H1 (cell line): ENCODE measurements at regions not wholly inside any gene's neighbourhood (a gene's known extent, or its start where the extent isn't known, plus 50 kb on each side); places are given as distances from the start of the nearest gene placed in this dataset.

Experiments
- CTCF ChIA-PET: fragments of 300-600 bp; sonication (Branson Sonifier 250); formaldehyde crosslinking; loops from one replicate; lab custom pipeline; 2021; ENCODE audit not compliant: partially characterized antibody; lab: Charles Lee
- POLR2A ChIA-PET: fragments of 300-600 bp; sonication (Branson Sonifier 250); formaldehyde crosslinking; loops from one replicate; lab custom pipeline; 2021; ENCODE audit warnings: inconsistent platforms; ENCODE audit not compliant: partially characterized antibody; lab: Charles Lee
- DNase-seq, 2 experiments: peaks; one replicate each; pipeline versions ENCODE4 v3.0.0 to v3.0.0-alpha.2; 2010 to 2022; ENCODE audit warnings: low spot score in 2 of 2, low read depth in 1 of 2, mixed read lengths in 1 of 2
- FAIRE-seq: peaks from 2 replicates; lab custom pipeline; 2011; peaks lifted over from hg19 to GRCh38; lab: Jason Lieb, UNC
- H2AFZ ChIP-seq: 2 replicates; pipeline ENCODE4 v1.8.1; 2012; ENCODE audit warnings: low read length, inconsistent platforms
- H2AK5ac ChIP-seq: 2 replicates; pipeline ENCODE4 v1.6.1; 2013; ENCODE audit warnings: low read depth, low read length
- H2BK120ac ChIP-seq: replicated peaks from 2 replicates; pipeline ENCODE3; 2013; ENCODE audit warnings: low read depth, low read length, inconsistent platforms
- H2BK12ac ChIP-seq: 2 replicates; pipeline ENCODE4 v1.6.1; 2013; ENCODE audit warnings: low read depth, low read length
- H2BK15ac ChIP-seq: 2 replicates; pipeline ENCODE4 v1.6.1; 2013; ENCODE audit warnings: low read length
- H2BK20ac ChIP-seq: 2 replicates; pipeline ENCODE4 v1.6.1; 2013; ENCODE audit warnings: low read length
- H2BK5ac ChIP-seq: 2 replicates; pipeline ENCODE4 v1.6.1; 2013; ENCODE audit warnings: low read depth, low read length
- H3K14ac ChIP-seq: 2 replicates; pipeline ENCODE4 v1.6.1; 2013; ENCODE audit warnings: inconsistent platforms; ENCODE audit not compliant: insufficient read length
- H3K18ac ChIP-seq: 2 replicates; pipeline ENCODE4 v1.6.1; 2013; ENCODE audit warnings: low read length; ENCODE audit errors: extremely low read depth
- H3K23ac ChIP-seq: 2 replicates; pipeline ENCODE4 v1.6.1; 2013; ENCODE audit warnings: inconsistent platforms; ENCODE audit not compliant: insufficient read length
- H3K23me2 ChIP-seq: 2 replicates; pipeline ENCODE4 v1.6.1; 2013; ENCODE audit warnings: low read depth, low read length
- H3K27ac ChIP-seq: 2 replicates; pipeline ENCODE4 v1.6.1; 2011; ENCODE audit warnings: low read depth, low read length, inconsistent platforms
- H3K27me3 ChIP-seq, 4 experiments: replicated peaks in 1 of 4; 1 replicate in 1 of 4; 2 replicates in 3 of 4; pipeline versions ENCODE4 v1.6.1 to v1.8.1; 2011 to 2013; ENCODE audit warnings: low read length in 3 of 4, mild to moderate bottlenecking in 3 of 4, inconsistent platforms in 2 of 4, mixed read lengths in 2 of 4, moderate library complexity in 1 of 4; ENCODE audit not compliant: control insufficient read depth in 3 of 4, insufficient read depth in 3 of 4; ENCODE audit errors: extremely low read depth in 1 of 4
- H3K36me3 ChIP-seq, 4 experiments: 2 replicates each; pipeline versions ENCODE4 v1.6.1 to v1.8.1; 2011 to 2013; ENCODE audit warnings: mild to moderate bottlenecking in 4 of 4, low read length in 3 of 4, moderate library complexity in 2 of 4, control low read depth in 1 of 4, inconsistent platforms in 1 of 4; ENCODE audit not compliant: insufficient read depth in 4 of 4, control insufficient read depth in 2 of 4
- H3K4ac ChIP-seq: replicated peaks from 2 replicates; pipeline ENCODE3; 2013; ENCODE audit warnings: low read length, low read depth, mixed read lengths, inconsistent platforms; ENCODE audit not compliant: insufficient read length
- H3K4me1 ChIP-seq, 4 experiments: replicated peaks in 1 of 4; 1 replicate in 1 of 4; 2 replicates in 3 of 4; pipeline versions ENCODE4 v1.6.1 to v1.8.1; 2011 to 2013; ENCODE audit warnings: low read length in 3 of 4, inconsistent platforms in 2 of 4, mixed read lengths in 1 of 4; ENCODE audit not compliant: insufficient read depth in 4 of 4, control insufficient read depth in 3 of 4
- H3K4me2 ChIP-seq, 2 experiments: 2 replicates each; pipeline versions ENCODE4 v1.6.1 to v1.8.1; 2011 to 2013; ENCODE audit warnings: low read depth in 2 of 2, low read length in 2 of 2, control low read depth in 1 of 2, inconsistent platforms in 1 of 2, mild to moderate bottlenecking in 1 of 2; ENCODE audit not compliant: insufficient read depth in 1 of 2
- H3K4me3 ChIP-seq, 4 experiments: fragments of 200-600, 300-600 bp in 1 of 4; sonication (generic), shearing (Covaris generic), sonication (Bioruptor Twin) in 1 of 4; 2 replicates each; pipeline versions ENCODE4 v1.5.1 to v1.8.1; 2011 to 2016; ENCODE audit warnings: low read length in 4 of 4, low read depth in 3 of 4, control low read depth in 2 of 4, inconsistent platforms in 2 of 4, mild to moderate bottlenecking in 2 of 4, mixed read lengths in 1 of 4, moderate library complexity in 1 of 4; ENCODE audit not compliant: insufficient read depth in 2 of 4; ENCODE audit errors: extremely low read depth in 1 of 4
- H3K56ac ChIP-seq: replicated peaks from 2 replicates; pipeline ENCODE3; 2013; ENCODE audit warnings: low read depth, mild to moderate bottlenecking, mixed read lengths, low read length, inconsistent platforms; ENCODE audit not compliant: insufficient read length
- H3K79me1 ChIP-seq: 2 replicates; pipeline ENCODE4 v1.6.1; 2013; ENCODE audit warnings: low read depth, low read length, control low read depth
- H3K79me2 ChIP-seq, 2 experiments: 2 replicates each; pipeline versions ENCODE4 v1.6.1 to v1.8.1; 2012 to 2013; ENCODE audit warnings: low read length in 2 of 2, mild to moderate bottlenecking in 2 of 2, inconsistent platforms in 1 of 2; ENCODE audit not compliant: insufficient read depth in 2 of 2, control insufficient read depth in 1 of 2
- H3K9ac ChIP-seq, 4 experiments: replicated peaks in 1 of 4; 1 replicate in 1 of 4; 2 replicates in 3 of 4; pipeline versions ENCODE4 v1.6.1 to v1.8.1; 2011 to 2013; ENCODE audit warnings: low read depth in 3 of 4, low read length in 3 of 4, control low read depth in 2 of 4, mild to moderate bottlenecking in 2 of 4, moderate library complexity in 2 of 4, inconsistent platforms in 1 of 4; ENCODE audit errors: extremely low read depth in 1 of 4
- H3K9me3 ChIP-seq, 2 experiments: 2 replicates each; pipeline versions ENCODE4 v1.6.1 to v1.8.1; 2012 to 2013; ENCODE audit warnings: mild to moderate bottlenecking in 2 of 2, moderate library complexity in 2 of 2, control low read depth in 1 of 2, inconsistent platforms in 1 of 2, low read depth in 1 of 2, low read length in 1 of 2, mixed read lengths in 1 of 2; ENCODE audit not compliant: insufficient read depth in 2 of 2
- H4K20me1 ChIP-seq, 2 experiments: replicated peaks in 1 of 2; 2 replicates each; pipeline versions ENCODE3 to v1.8.1; 2011 to 2013; ENCODE audit warnings: inconsistent platforms in 2 of 2, low read length in 2 of 2, mild to moderate bottlenecking in 1 of 2; ENCODE audit not compliant: insufficient read depth in 2 of 2, control insufficient read depth in 1 of 2
- H4K5ac ChIP-seq: 2 replicates; pipeline ENCODE4 v1.6.1; 2013; ENCODE audit warnings: low read length, low read depth, mixed read lengths, inconsistent platforms; ENCODE audit not compliant: insufficient read length
- H4K8ac ChIP-seq: 2 replicates; pipeline ENCODE4 v1.8.0; 2013; ENCODE audit warnings: mild to moderate bottlenecking, moderate library complexity, low read length, inconsistent platforms; ENCODE audit not compliant: insufficient read depth; ENCODE audit errors: extremely low read depth
- H4K91ac ChIP-seq: replicated peaks from 2 replicates; pipeline ENCODE3; 2013; ENCODE audit warnings: low read length, mixed read lengths, inconsistent platforms; ENCODE audit not compliant: insufficient read length
- ASH2L ChIP-seq: fragments of 200-600, 300-600 bp; sonication (generic); IDR thresholded peaks from one replicate; pipeline ENCODE4 v1.7.1; 2017; ENCODE audit warnings: low read length
- CTBP2 ChIP-seq: IDR thresholded peaks from 2 replicates; pipeline ENCODE4 v1.7.0; 2011; ENCODE audit warnings: borderline replicate concordance, mild to moderate bottlenecking, moderate library complexity, mixed read lengths, low read length; ENCODE audit not compliant: insufficient read depth, insufficient read length
- KDM1A ChIP-seq: fragments of 200-600, 300-600 bp; sonication (generic); IDR thresholded peaks from 2 replicates; pipeline ENCODE4 v1.7.1; 2016; ENCODE audit warnings: mild to moderate bottlenecking, low read length, borderline replicate concordance
- NANOG ChIP-seq: IDR thresholded peaks from 2 replicates; pipeline ENCODE4 v1.6.1; 2011; ENCODE audit warnings: low read length, low read depth, mild to moderate bottlenecking, inconsistent platforms; ENCODE audit not compliant: insufficient read depth, poor library complexity, severe bottlenecking
- PHF8 ChIP-seq: fragments of 200-600 bp; sonication (generic); conservative IDR thresholded peaks from 2 replicates; pipeline ENCODE4 v1.7.1; 2012; ENCODE audit warnings: low read depth, mild to moderate bottlenecking, inconsistent platforms, low read length, moderate library complexity
- POLR2A ChIP-seq, 2 experiments: IDR thresholded peaks; 1 replicate in 1 of 2; 2 replicates in 1 of 2; pipeline ENCODE4 v1.6.1; 2011; ENCODE audit warnings: low read depth in 2 of 2, low read length in 2 of 2, mild to moderate bottlenecking in 2 of 2; ENCODE audit errors: control extremely low read depth in 1 of 2
- RFX5 ChIP-seq: IDR thresholded peaks from 2 replicates; pipeline ENCODE4 v1.6.1; 2011; ENCODE audit warnings: low read depth, low read length, improper control_type of control experiment, borderline replicate concordance
- SAP30 ChIP-seq: fragments of 300-600 bp; sonication (generic); IDR thresholded peaks from 2 replicates; pipeline ENCODE4 v1.7.1; 2012; ENCODE audit warnings: low read length, moderate library complexity, mild to moderate bottlenecking, inconsistent platforms; ENCODE audit not compliant: insufficient read depth, insufficient replicate concordance
- SP2 ChIP-seq: IDR thresholded peaks from 2 replicates; pipeline ENCODE4 v1.6.1; 2012; ENCODE audit warnings: mild to moderate bottlenecking, low read length, inconsistent platforms
- whole genome bisulfite sequencing, 2 experiments: shearing (Covaris generic) in 1 of 2; methylation state at CpG; one replicate each; pipeline versions ENCODE4 v1.1.6 to v1.1.7; 2013 to 2015; ENCODE audit warnings: low lambda C conversion rate in 2 of 2, mixed read lengths in 2 of 2, inconsistent platforms in 1 of 2, low coverage in 1 of 2, missing lambda C conversion rate in 1 of 2; ENCODE audit not compliant: insufficient replicate concordance in 2 of 2, insufficient coverage in 1 of 2, insufficient read length in 1 of 2; ENCODE audit errors: extremely low coverage in 1 of 2, missing lambda C conversion rate in 1 of 2; 5-methylcytosine and 5-hydroxymethylcytosine counted together

- FAIRE-seq (no peak), DNase-seq (no peak)
- H3K4me3 ChIP-seq = no peak overlapping the region
- no peak overlapping the region for H3K18ac ChIP-seq
- CTCF ChIA-PET = no interaction called here
- no peaks in the 10 kb centered on the region for H3K36me3 ChIP-seq
- no peaks in the 10 kb centered on the region for H3K4me1 ChIP-seq
- no peak overlapping the region for H3K4ac ChIP-seq
- no peaks in the 10 kb centered on the region; a peak in 1 of 7 replicates for H3K27me3 ChIP-seq
- 94% methylated on average over 3 of the region's 3 CpGs; no CpG with 5 or more reads in 1 of the 2 experiments for WGBS, 2 experiments
- H4K8ac ChIP-seq = no peak overlapping the region
- no peak overlapping the region for H2BK15ac ChIP-seq
- no peaks in the 10 kb centered on the region for H3K79me1 ChIP-seq
- no peak overlapping the region for H3K27ac ChIP-seq
- H3K14ac ChIP-seq = no peak overlapping the region
- no peak overlapping the region for H2BK12ac ChIP-seq
- no peak overlapping the region for H3K9ac ChIP-seq
- H4K5ac ChIP-seq = no peak overlapping the region
- H4K91ac ChIP-seq = no peak overlapping the region
- H3K56ac ChIP-seq = no peak overlapping the region
- H2AK5ac ChIP-seq = no peak overlapping the region
- H3K4me2 ChIP-seq = no peak overlapping the region
- no peaks in the 10 kb centered on the region for H3K23me2 ChIP-seq
- H2BK20ac ChIP-seq = no peak overlapping the region
- no peak overlapping the region for H2BK5ac ChIP-seq
- TF ChIP-seq SP2 (no peak), POLR2A (IDR thresholded peaks at IDR 0.05; ENCODE audit: control extremely low read depth in 1 of 2, low read depth in 2 of 2, low read length in 2 of 2) (no peak), CTBP2 (no peak), ASH2L (no peak), RFX5 (no peak), SAP30 (no peak), NANOG (no peak), KDM1A (no peak), PHF8 (no peak)
- TF ChIP-seq, all 59 proteins: peak for 0
- POLR2A ChIA-PET = no interaction called here
- Histone ChIP-seq H3K79me2 (no peaks in the 10 kb centered on the region), H2BK120ac (no peak overlapping the region), H4K20me1 (no peaks in the 10 kb centered on the region), H2AFZ (no peak overlapping the region), H3K23ac (no peak overlapping the region), H3K9me3 (no peaks in the 10 kb centered on the region)
Measured at GRCh38 chr7:110076194-110076593, 1014.7 kb upstream of the LRRN3 start.
